Epithelial cell of proximal tubule (primary cell): ENCODE measurements at regions not wholly inside any gene's neighbourhood (a gene's known extent, or its start where the extent isn't known, plus 50 kb on each side); places are given as distances from the start of the nearest gene placed in this dataset.
"Not testable (repeated sequence)": the region's sequence is repeated elsewhere in the genome, so short reads cannot be mapped to it uniquely, and the experiment has no call there.

Experiments used
- DNase-seq: peaks from one replicate; pipeline ENCODE4 v3.0.0-alpha.2; 2011; ENCODE audit warnings: low read depth
- H3K4me3 ChIP-seq: 2 replicates; pipeline ENCODE4 v1.5.1; 2011; ENCODE audit warnings: low read depth, mild to moderate bottlenecking, low read length
- TF ChIP-seq, protein P1 (sequence below): conservative IDR thresholded peaks from 2 replicates; pipeline ENCODE4 v1.5.1; 2012; ENCODE audit warnings: low read depth, mild to moderate bottlenecking, low read length

- no peak overlapping the region for H3K4me3 ChIP-seq
- DNase-seq: no peak
- TF ChIP-seq, protein P1, sequence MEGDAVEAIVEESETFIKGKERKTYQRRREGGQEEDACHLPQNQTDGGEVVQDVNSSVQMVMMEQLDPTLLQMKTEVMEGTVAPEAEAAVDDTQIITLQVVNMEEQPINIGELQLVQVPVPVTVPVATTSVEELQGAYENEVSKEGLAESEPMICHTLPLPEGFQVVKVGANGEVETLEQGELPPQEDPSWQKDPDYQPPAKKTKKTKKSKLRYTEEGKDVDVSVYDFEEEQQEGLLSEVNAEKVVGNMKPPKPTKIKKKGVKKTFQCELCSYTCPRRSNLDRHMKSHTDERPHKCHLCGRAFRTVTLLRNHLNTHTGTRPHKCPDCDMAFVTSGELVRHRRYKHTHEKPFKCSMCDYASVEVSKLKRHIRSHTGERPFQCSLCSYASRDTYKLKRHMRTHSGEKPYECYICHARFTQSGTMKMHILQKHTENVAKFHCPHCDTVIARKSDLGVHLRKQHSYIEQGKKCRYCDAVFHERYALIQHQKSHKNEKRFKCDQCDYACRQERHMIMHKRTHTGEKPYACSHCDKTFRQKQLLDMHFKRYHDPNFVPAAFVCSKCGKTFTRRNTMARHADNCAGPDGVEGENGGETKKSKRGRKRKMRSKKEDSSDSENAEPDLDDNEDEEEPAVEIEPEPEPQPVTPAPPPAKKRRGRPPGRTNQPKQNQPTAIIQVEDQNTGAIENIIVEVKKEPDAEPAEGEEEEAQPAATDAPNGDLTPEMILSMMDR: no peak
Observed at GRCh38 chr9:22969350-22969979, 522.8 kb downstream of the DMRTA1 start.

GRCh38 chr9:22970434-22970975 lies 523.9 kb downstream of the DMRTA1 start:
- H3K4me3 ChIP-seq: no peak overlapping the region
- TF ChIP-seq, protein P1: no peak

DNA sequence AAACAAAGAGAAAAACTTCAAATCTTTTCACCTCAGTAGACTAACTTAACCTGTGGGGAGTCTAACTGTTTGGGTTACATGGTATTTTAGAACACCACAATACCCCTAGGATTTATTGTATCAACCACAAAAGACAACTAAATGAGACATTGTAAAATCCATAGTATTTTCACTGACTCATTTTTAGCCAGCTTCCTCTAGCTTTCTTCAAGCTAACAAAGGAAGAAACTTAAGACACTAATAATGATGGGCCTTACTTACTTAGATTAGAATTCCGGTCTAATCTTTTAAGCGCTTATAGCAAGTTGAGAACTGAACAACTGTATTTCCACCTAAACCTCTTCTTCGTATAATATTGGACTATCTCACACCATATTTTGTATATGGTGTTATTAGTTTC lies 529.3 kb downstream of the DMRTA1 start:
- H3K4me3 ChIP-seq: no peak overlapping the region
- DNase-seq: no peak
- TF ChIP-seq, protein P1: no peak

More at GRCh38 chr9:22970434-22970975, 523.9 kb downstream of the DMRTA1 start:
- DNase-seq: no peak

DNA sequence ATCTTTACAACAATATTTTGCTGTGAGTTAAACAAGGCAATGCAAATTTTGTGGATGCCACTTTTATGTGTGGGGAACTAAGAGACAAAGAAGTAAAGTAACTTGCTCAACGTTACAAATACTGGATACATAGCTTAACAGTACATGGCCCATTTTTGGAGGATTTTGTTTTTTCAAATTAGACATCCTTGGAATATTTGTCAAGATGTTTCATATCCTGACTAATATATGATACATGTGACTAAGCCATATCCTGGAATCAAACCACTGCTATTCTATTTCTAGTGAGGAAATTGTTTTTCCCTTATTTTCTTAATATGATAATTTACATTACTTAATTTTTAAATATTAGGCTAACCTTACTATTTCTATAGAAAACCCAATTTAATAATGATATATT lies 529.8 kb downstream of the DMRTA1 start:
- TF ChIP-seq, protein P1: no peak
- DNase-seq: no peak
- H3K4me3 ChIP-seq: no peak overlapping the region

DNA sequence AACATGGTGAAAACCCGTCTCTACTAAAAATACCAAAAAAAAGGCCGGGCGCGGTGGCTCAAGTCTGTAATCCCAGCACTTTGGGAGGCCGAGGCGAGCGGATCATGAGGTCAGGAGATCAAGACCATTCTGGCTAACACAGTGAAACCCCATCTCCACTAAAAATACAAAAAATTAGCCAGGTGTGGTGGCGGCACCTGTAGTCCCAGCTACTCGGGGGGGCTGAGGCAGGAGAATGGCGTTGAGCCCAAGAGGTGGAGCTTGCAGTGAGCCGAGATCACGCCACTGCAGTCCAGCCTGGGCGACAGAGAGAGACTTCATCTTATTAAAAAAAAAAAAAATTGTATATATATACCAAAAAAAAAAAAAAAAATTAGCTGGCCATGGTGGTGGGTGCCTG lies 533.8 kb downstream of the DMRTA1 start:
- not testable (repeated sequence) for H3K4me3 ChIP-seq, DNase-seq

DNA sequence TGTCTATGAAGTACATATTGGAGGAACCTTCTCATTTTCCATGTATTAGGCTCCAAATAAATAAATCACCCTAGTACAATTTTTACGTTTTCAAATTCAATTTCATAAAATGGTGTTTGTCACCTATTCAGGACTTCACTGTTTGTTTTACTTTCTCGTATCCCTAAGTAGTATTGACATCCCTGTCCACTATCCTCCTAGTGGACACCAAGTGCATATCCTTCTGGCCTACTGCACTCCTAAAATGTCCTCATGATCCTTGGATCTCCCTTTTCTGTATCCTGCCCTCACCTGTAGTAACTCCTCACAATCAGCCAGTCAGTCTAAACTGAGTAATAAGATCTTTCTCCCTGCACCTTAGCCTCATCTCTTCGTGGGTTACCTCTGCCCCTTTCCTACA lies 539.9 kb downstream of the DMRTA1 start:
- no peak overlapping the region for H3K4me3 ChIP-seq
- TF ChIP-seq, protein P1: peak; percentile 32
- DNase-seq: no peak

- TF ChIP-seq, protein P1: no peak
- no peak for DNase-seq
- H3K4me3 ChIP-seq: no peak overlapping the region
Observed at GRCh38 chr9:22990349-22990748, 543.7 kb downstream of the DMRTA1 start.
